GM23248 (cell line): ENCODE measurements at regions not wholly inside any gene's neighbourhood (a gene's known extent, or its start where the extent isn't known, plus 50 kb on each side); places are given as distances from the start of the nearest gene placed in this dataset.

Source experiments
- DNase-seq: peaks from one replicate; pipeline ENCODE4 v3.0.0-alpha.2; 2015
- H2AFZ ChIP-seq: fragments of 200-600 bp; sonication (generic); 2 replicates; pipeline ENCODE4 v1.6.1; 2016; ENCODE audit warnings: antibody characterized with exemption
- H3F3A ChIP-seq: fragments of 200-600 bp; sonication (generic); 2 replicates; pipeline ENCODE4 v1.6.1; 2016; ENCODE audit warnings: mild to moderate bottlenecking, antibody characterized with exemption, mixed run types; ENCODE audit not compliant: insufficient read depth
- H3K27ac ChIP-seq: fragments of 200-600 bp; sonication (generic); 2 replicates; pipeline ENCODE4 v1.5.1; 2016; ENCODE audit warnings: mild to moderate bottlenecking
- H3K27me3 ChIP-seq: fragments of 200-600 bp; sonication (generic); replicated peaks from 2 replicates; pipeline ENCODE4 v1.6.1; 2016; ENCODE audit warnings: mild to moderate bottlenecking; ENCODE audit not compliant: insufficient read depth
- H3K36me3 ChIP-seq: fragments of 200-600 bp; sonication (generic); 2 replicates; pipeline ENCODE4 v1.6.1; 2016; ENCODE audit warnings: low read depth, mild to moderate bottlenecking
- H3K4me1 ChIP-seq: fragments of 200-600 bp; sonication (generic); 2 replicates; pipeline ENCODE4 v1.6.1; 2016; ENCODE audit warnings: mild to moderate bottlenecking; ENCODE audit not compliant: insufficient read depth
- H3K4me2 ChIP-seq: fragments of 200-600 bp; sonication (generic); one replicate; pipeline ENCODE4 v1.6.1; 2016; ENCODE audit warnings: mild to moderate bottlenecking; ENCODE audit not compliant: unreplicated experiment
- H3K4me3 ChIP-seq: fragments of 200-600 bp; sonication (generic); 2 replicates; pipeline ENCODE4 v1.5.1; 2016; ENCODE audit warnings: mild to moderate bottlenecking
- H3K79me2 ChIP-seq: fragments of 200-600 bp; sonication (generic); 2 replicates; pipeline ENCODE4 v1.6.1; 2016; ENCODE audit warnings: mild to moderate bottlenecking; ENCODE audit not compliant: insufficient read depth
- H3K9ac ChIP-seq: fragments of 200-600 bp; sonication (generic); 2 replicates; pipeline ENCODE4 v1.6.1; 2016; ENCODE audit warnings: mild to moderate bottlenecking
- H3K9me2 ChIP-seq: fragments of 200-600 bp; sonication (generic); 2 replicates; pipeline ENCODE4 v1.6.1; 2016; ENCODE audit warnings: mixed run types, mild to moderate bottlenecking, moderate library complexity; ENCODE audit not compliant: insufficient read depth
- H3K9me3 ChIP-seq: fragments of 200-600 bp; sonication (generic); one replicate; pipeline ENCODE4 v1.6.1; 2017; ENCODE audit warnings: low read depth
- H4K20me1 ChIP-seq: fragments of 200-600 bp; sonication (generic); 2 replicates; pipeline ENCODE4 v1.6.0; 2016; ENCODE audit not compliant: insufficient read depth
- EZH2 ChIP-seq: fragments of 200-600 bp; sonication (generic); IDR thresholded peaks from 2 replicates; pipeline ENCODE4 v1.6.1; 2018; ENCODE audit warnings: antibody characterized with exemption, mild to moderate bottlenecking; ENCODE audit not compliant: insufficient read depth, poor library complexity, severe bottlenecking
- EZH2phosphoT487 ChIP-seq: fragments of 200-600 bp; sonication (generic); IDR thresholded peaks from 2 replicates; pipeline ENCODE4 v1.6.1; 2018; ENCODE audit warnings: antibody characterized with exemption, moderate library complexity, mild to moderate bottlenecking, low read depth; ENCODE audit not compliant: insufficient read depth
- WGBS, 2 experiments: methylation state at CpG; one replicate each; pipeline ENCODE4 v1.1.6; 2015 to 2017; ENCODE audit warnings: low lambda C conversion rate in 2 of 2, low coverage in 1 of 2; ENCODE audit errors: missing lambda C conversion rate in 2 of 2; 5-methylcytosine and 5-hydroxymethylcytosine counted together
- in situ Hi-C: fragments of 300-500 bp; cut with MboI; formaldehyde crosslinking; loops from 2 replicates; pipeline ENCODE4 v1.15.0; 2020

DNA sequence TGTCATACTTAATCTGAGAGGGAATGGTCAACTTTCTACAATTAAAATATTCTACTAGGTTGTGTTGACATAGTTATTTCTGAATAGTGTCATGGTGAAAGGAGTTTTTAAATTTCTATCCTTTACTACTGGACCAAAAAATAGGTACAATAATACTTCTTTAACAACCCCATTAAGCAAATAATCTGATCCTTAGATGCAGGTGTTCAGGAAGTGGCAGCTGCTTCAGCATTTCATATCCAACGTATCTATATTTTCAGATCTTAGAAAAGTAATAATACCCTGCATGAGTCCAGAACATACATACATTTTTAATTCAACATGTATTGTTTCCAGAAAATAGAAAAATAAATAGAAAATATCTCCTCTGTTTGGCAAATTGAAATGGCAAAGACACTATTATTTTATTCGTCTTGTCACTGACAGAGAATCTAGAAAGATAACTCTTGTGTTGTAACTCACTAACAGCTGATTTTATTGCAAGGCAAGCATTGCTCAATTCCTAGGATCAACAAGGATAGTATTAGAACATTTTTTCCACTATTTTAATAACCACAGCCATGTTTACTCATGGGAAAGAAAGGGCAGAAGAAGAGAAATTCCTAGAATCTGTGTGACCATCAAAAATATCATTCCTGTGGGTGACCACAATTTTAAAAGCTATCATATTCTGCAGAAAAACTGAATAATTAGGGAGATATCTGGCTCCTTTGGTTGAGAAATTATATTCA is 159.3 kb upstream of the CNTNAP2 start:
- H2AFZ ChIP-seq = no peak overlapping the region
- no peaks in the 10 kb centered on the region for H3F3A ChIP-seq
- no peaks in the 10 kb centered on the region for H4K20me1 ChIP-seq
- no peak overlapping the region for H3K9ac ChIP-seq
- in situ Hi-C loops = no loop called here
- TF ChIP-seq EZH2phosphoT487 (no peak), EZH2 (no peak)
- no peaks in the 10 kb centered on the region for H3K79me2 ChIP-seq
- no peak for DNase-seq
- no peaks in the 10 kb centered on the region for H3K4me1 ChIP-seq
- H3K27ac ChIP-seq = no peak overlapping the region
- no peaks in the 10 kb centered on the region for H3K9me3 ChIP-seq
- no peaks in the 10 kb centered on the region for H3K9me2 ChIP-seq
- no peak overlapping the region for H3K4me2 ChIP-seq
- H3K27me3 ChIP-seq = no peaks in the 10 kb centered on the region
- H3K36me3 ChIP-seq = no peaks in the 10 kb centered on the region
- no peak overlapping the region for H3K4me3 ChIP-seq
- 13 to 17% methylated on average over 2 of the region's 2 CpGs for WGBS, 2 experiments

DNA sequence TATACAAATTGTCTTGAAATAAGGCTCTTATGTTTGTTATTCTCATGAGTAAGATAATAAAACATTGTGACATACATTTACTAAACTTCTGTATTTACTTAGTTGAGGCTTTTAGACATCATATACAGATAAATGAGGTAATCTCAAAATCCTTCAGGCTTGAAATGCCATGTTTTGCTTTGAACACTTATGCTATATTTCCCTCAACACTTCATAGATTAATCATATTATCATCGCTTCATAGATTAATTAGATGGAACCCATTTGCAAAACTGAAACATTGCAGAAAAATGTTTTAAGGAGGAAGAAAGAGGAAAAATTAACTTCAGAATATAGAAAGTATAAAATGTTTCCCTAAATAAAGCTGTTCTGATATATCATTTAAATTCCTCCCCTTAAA is 165.0 kb upstream of the CNTNAP2 start:
- H3K4me2 ChIP-seq = no peak overlapping the region
- no peaks in the 10 kb centered on the region for H3K36me3 ChIP-seq
- H3K79me2 ChIP-seq = no peaks in the 10 kb centered on the region
- peaks cover 4% of the 10 kb centered on the region for H3K9me3 ChIP-seq
- DNase-seq = no peak
- H3K27me3 ChIP-seq = no peaks in the 10 kb centered on the region
- in situ Hi-C loops = no loop called here
- H2AFZ ChIP-seq = no peak overlapping the region
- no peaks in the 10 kb centered on the region for H3K4me1 ChIP-seq
- no peak for TF ChIP-seq EZH2
- TF ChIP-seq EZH2phosphoT487 = no peak
- H3F3A ChIP-seq = no peaks in the 10 kb centered on the region
- no peak overlapping the region for H3K9ac ChIP-seq
- H4K20me1 ChIP-seq = no peaks in the 10 kb centered on the region
- no peaks in the 10 kb centered on the region for H3K9me2 ChIP-seq
- H3K27ac ChIP-seq = no peak overlapping the region
- 0 to 8% methylated on average over 1 of the region's 1 CpG for WGBS, 2 experiments
- H3K4me3 ChIP-seq = no peak overlapping the region

DNA sequence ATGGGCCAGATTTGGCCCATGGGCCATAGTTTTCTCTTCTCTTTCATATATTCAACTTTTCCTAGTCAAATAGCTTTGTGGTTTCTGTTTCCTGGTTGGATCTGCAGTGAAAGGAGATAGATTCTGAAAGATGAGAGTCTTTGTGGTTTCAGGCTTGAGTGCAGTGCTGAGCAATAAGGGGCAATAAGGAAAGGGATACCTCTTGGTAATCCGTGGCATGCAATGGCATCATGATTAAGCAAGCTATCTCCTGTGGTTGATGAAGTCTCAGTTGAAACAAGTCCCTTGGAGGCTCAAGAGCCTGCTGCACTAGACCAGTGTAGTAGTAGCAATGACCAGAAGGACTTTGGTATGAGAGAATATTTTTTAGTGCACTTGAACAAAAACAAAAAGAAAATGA is 187.7 kb upstream of the CNTNAP2 start:
- in situ Hi-C loops = no loop called here
- Histone ChIP-seq H3K9me3 (no peaks in the 10 kb centered on the region), H3K27ac (no peak overlapping the region)

DNA sequence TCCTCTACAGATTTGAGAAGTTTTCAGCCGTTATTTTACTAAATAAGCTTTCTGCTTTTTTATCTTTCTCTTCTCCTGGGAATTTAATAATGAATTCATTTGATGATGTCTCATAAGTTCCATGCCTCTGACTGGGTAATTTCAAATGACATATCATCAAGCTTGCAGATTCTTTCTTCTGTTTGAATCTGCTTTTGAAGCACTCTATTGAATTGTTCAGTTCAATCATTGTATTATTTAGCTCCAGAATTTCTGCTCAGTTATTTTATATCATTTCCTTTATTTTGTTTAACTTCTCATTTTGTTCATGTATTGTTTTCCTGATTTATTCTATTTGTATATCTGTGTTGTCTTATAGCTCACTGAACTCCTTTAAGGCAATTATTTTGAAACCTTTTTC is 196.9 kb upstream of the CNTNAP2 start:
- in situ Hi-C loops = no loop called here
- WGBS, 2 experiments = 11 to 23% methylated on average over 1 of the region's 1 CpG
- no peak overlapping the region for H3K9ac ChIP-seq
- H3K36me3 ChIP-seq = no peaks in the 10 kb centered on the region
- H3F3A ChIP-seq = no peaks in the 10 kb centered on the region
- H3K4me3 ChIP-seq = no peak overlapping the region
- no peak for TF ChIP-seq EZH2phosphoT487
- TF ChIP-seq EZH2 = no peak
- H3K27me3 ChIP-seq = no peaks in the 10 kb centered on the region
- DNase-seq = no peak
- H4K20me1 ChIP-seq = no peaks in the 10 kb centered on the region
- no peaks in the 10 kb centered on the region for H3K79me2 ChIP-seq
- no peaks in the 10 kb centered on the region for H3K4me1 ChIP-seq
- H2AFZ ChIP-seq = no peak overlapping the region
- no peak overlapping the region for H3K27ac ChIP-seq
- H3K9me2 ChIP-seq = no peaks in the 10 kb centered on the region
- H3K9me3 ChIP-seq = peaks cover 4% of the 10 kb centered on the region
- no peak overlapping the region for H3K4me2 ChIP-seq

More for the DNA sequence above, 187.7 kb upstream of the CNTNAP2 start:
- 0 to 4% methylated on average over 1 of the region's 1 CpG for WGBS, 2 experiments
- DNase-seq = no peak
- TF ChIP-seq EZH2phosphoT487 = no peak
- TF ChIP-seq EZH2 = no peak
- H3K4me1 ChIP-seq = no peaks in the 10 kb centered on the region
- no peak overlapping the region for H3K4me3 ChIP-seq
- no peaks in the 10 kb centered on the region for H3K9me2 ChIP-seq
- no peaks in the 10 kb centered on the region for H4K20me1 ChIP-seq
- H3K79me2 ChIP-seq = no peaks in the 10 kb centered on the region
- H3F3A ChIP-seq = no peaks in the 10 kb centered on the region
- H2AFZ ChIP-seq = no peak overlapping the region
- H3K4me2 ChIP-seq = no peak overlapping the region
- no peaks in the 10 kb centered on the region for H3K27me3 ChIP-seq
- H3K9ac ChIP-seq = no peak overlapping the region
- H3K36me3 ChIP-seq = no peaks in the 10 kb centered on the region

DNA sequence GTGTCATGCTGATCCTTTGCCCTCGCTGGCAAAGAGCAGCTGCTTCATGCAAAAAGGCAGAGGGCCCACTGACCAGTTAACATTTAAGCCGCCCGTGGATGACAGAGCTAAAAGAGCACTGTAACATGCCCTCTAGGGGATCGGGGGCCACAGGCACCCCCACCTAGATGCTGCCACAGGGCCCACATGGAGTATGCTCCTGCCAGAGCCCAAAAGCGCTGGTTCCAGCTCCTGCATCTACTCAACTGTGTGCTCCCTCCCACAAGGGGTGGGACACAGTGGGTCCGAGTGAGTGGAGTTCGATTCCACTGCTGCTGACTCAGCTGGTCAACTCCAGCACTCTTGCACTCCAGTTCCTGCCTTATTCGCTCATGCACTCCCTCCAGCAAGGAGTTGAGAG is 199.8 kb upstream of the CNTNAP2 start:
- H3K4me1 ChIP-seq = no peaks in the 10 kb centered on the region
- TF ChIP-seq EZH2phosphoT487 (no peak), EZH2 (no peak)
- no peak overlapping the region for H3K4me3 ChIP-seq
- no peaks in the 10 kb centered on the region for H4K20me1 ChIP-seq
- H3K4me2 ChIP-seq = no peak overlapping the region
- no peak for DNase-seq
- no peaks in the 10 kb centered on the region for H3F3A ChIP-seq
- H3K27ac ChIP-seq = no peak overlapping the region
- in situ Hi-C loops = no loop called here
- H3K9me3 ChIP-seq = peaks cover 4% of the 10 kb centered on the region
- no peaks in the 10 kb centered on the region for H3K36me3 ChIP-seq
- H3K27me3 ChIP-seq = no peaks in the 10 kb centered on the region
- H3K79me2 ChIP-seq = no peaks in the 10 kb centered on the region
- H3K9me2 ChIP-seq = no peaks in the 10 kb centered on the region
- no peak overlapping the region for H3K9ac ChIP-seq
- WGBS, 2 experiments = 11 to 15% methylated on average over 8 of the region's 8 CpGs
- no peak overlapping the region for H2AFZ ChIP-seq
